AG04450 (cell line): ENCODE measurements at regions not wholly inside any gene's neighbourhood (a gene's known extent, or its start where the extent isn't known, plus 50 kb on each side); places are given as distances from the start of the nearest gene placed in this dataset.

Source experiments
- CTCF ChIA-PET: fragments of 300-600, 350-600 bp; formaldehyde crosslinking; extraction: SDS; loops from one replicate; lab custom pipeline; 2022; ENCODE audit warnings: antibody characterized with exemption, inconsistent platforms; lab: Charles Lee
- POLR2A ChIA-PET: fragments of 350-600 bp; formaldehyde crosslinking; extraction: SDS; loops from one replicate; lab custom pipeline; 2021; ENCODE audit warnings: antibody characterized with exemption, inconsistent platforms; lab: Yijun Ruan, JAX
- DNase-seq: peaks from one replicate; pipeline ENCODE4 v3.0.0-alpha.2; 2011; ENCODE audit warnings: low read depth, low spot score
- H3K27ac ChIP-seq: one replicate; pipeline ENCODE4 v1.5.1; 2012; ENCODE audit warnings: low read depth, low read length, control low read depth
- H3K27me3 ChIP-seq: one replicate; pipeline ENCODE4 v1.6.0; 2012; ENCODE audit warnings: low read length; ENCODE audit not compliant: control insufficient read depth, insufficient read depth
- H3K4me3 ChIP-seq: 2 replicates; pipeline ENCODE4 v1.5.1; 2011; ENCODE audit warnings: mild to moderate bottlenecking, low read depth, low read length, control low read depth
- H3K9me3 ChIP-seq: 2 replicates; pipeline ENCODE4 v1.5.1; 2012; ENCODE audit warnings: low read length; ENCODE audit not compliant: control insufficient read depth, insufficient read depth
- CTCF ChIP-seq: IDR thresholded peaks from 2 replicates; pipeline ENCODE4 v1.5.1; 2011; ENCODE audit warnings: low read depth, low read length, control low read depth, inconsistent platforms

- Histone ChIP-seq H3K27me3 (no peaks in the 10 kb centered on the region), H3K27ac (no peak overlapping the region), H3K9me3 (no peaks in the 10 kb centered on the region), H3K4me3 (no peak overlapping the region)
- ChIA-PET CTCF (interaction anchor here (2.1 kb wide), 1 partner anchor 16 kb away, joined by 8 read pairs; no protein-coding TSS in a partner anchor), POLR2A (no interaction called here)
- no peak for DNase-seq
- no peak for TF ChIP-seq CTCF
Observed at GRCh38 chr1:244314921-244315559, 136.7 kb downstream of the ADSS2 start.

- DNase-seq: no peak
- Histone ChIP-seq H3K4me3 (no peak overlapping the region), H3K27ac (no peak overlapping the region), H3K9me3 (no peaks in the 10 kb centered on the region), H3K27me3 (no peaks in the 10 kb centered on the region)
- CTCF ChIA-PET: interaction anchor here (2.1 kb wide), 1 partner anchor 17 kb away, joined by 8 read pairs; no protein-coding TSS in a partner anchor
- POLR2A ChIA-PET: interaction anchor here (0.5 kb wide), 1 partner anchor 10 kb away, joined by 3 read pairs; no protein-coding TSS in a partner anchor
- no peak for TF ChIP-seq CTCF
Observed at GRCh38 chr1:244315996-244316395, 135.7 kb downstream of the ADSS2 start.

- Histone ChIP-seq H3K9me3 (no peaks in the 10 kb centered on the region), H3K4me3 (no peak overlapping the region), H3K27ac (no peak overlapping the region), H3K27me3 (no peaks in the 10 kb centered on the region)
- no peak for DNase-seq
- CTCF ChIA-PET: interaction anchor here (2.1 kb wide), 1 partner anchor 17 kb away, joined by 8 read pairs; no protein-coding TSS in a partner anchor
- POLR2A ChIA-PET: no interaction called here
- no peak for TF ChIP-seq CTCF
Observed at GRCh38 chr1:244316407-244316806, 135.3 kb downstream of the ADSS2 start.

- no peak for TF ChIP-seq CTCF
- DNase-seq: no peak
- ChIA-PET POLR2A (no interaction called here), CTCF (interaction anchor here (1.0 kb wide), 1 partner anchor 18 kb away, joined by 3 read pairs; no protein-coding TSS in a partner anchor)
- Histone ChIP-seq H3K27me3 (no peaks in the 10 kb centered on the region), H3K9me3 (no peaks in the 10 kb centered on the region; the same call in 1 of the 2 replicates), H3K27ac (no peak overlapping the region), H3K4me3 (no peak overlapping the region)
Observed at GRCh38 chr1:244316986-244317655, 134.6 kb downstream of the ADSS2 start.

- POLR2A ChIA-PET: no interaction called here
Observed at GRCh38 chr1:244318078-244318477, 133.6 kb downstream of the ADSS2 start.

More at GRCh38 chr1:244318078-244318477, 133.6 kb downstream of the ADSS2 start:
- Histone ChIP-seq H3K27me3 (no peaks in the 10 kb centered on the region), H3K27ac (no peak overlapping the region), H3K4me3 (no peak overlapping the region), H3K9me3 (no peaks in the 10 kb centered on the region; the same call in 1 of the 2 replicates)
- no peak for TF ChIP-seq CTCF
- CTCF ChIA-PET: no interaction called here
- DNase-seq: no peak
